Germinal center (tissue), 1 donor: ENCODE measurements at regions not wholly inside any gene's neighbourhood (a gene's known extent, or its start where the extent isn't known, plus 50 kb on each side); places are given as distances from the start of the nearest gene placed in this dataset.
"Not testable (repeated sequence)": the region's sequence is repeated elsewhere in the genome, so short reads cannot be mapped to it uniquely, and the experiment has no call there.

ENCODE experiments used
- DNase-seq: peaks from one replicate; pipeline ENCODE4 v3.0.0; 2012; ENCODE audit warnings: mixed read lengths, low spot score

DNA sequence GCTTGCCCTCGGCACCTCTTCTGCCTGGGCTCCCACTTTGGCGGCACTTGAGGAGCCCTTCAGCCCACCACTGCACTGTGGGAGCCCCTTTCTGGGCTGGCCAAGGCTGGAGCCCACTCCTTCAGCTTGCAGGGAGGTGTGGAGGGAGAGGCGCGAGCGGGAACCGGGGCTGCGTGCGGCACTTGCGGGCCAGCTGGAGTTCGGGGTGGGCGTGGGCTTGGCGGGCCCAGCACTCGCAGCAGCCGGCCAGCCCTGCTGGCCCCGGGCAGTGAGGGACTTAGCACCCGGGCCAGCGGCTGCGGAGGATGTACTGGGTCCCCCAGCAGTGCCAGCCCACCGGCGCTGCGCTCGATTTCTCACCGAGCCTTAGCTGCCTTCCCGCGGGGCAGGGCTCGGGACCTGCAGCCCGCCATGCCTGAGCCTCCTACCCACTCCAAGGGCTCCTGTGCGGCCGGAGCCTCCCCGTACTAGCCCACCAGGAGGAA is 699.1 kb downstream of the C12orf50 start:
- DNase-seq: not testable (repeated sequence)

DNA sequence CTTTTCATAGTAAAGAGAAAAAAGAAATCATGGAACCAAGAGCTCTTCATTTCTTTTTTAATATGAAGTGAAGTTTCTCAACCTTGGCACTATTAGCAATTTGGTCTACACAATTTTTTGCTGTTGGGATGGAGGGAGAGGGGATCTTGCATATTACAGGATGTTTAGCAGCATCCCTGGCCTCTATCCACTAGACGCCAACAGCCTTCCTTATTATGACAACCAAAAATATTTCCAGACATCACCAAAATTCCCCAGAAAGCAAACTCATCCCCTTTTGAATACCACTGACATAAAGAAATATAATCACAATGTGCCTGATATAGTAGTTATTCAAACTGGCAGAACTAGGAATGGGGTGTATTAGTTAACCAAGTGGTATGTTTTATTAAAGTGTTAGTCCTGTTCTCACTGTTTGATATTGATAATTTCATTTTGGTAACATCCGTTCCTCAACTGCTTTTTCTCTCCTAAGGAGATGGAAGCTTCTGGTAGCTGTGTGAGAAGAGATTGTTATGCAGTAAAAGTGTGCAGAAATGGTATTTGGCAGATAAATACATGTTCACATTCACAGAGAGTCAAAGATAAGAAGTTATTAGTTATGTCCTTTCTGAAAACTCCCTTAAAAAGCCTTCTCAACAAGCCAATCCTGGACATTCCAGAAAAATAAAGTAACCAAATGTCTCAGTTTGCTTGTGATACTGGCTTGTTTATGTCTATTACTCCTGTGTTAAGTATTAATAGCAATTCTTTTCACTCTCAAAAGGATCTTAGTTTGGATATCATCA is 699.9 kb downstream of the C12orf50 start:
- no peak for DNase-seq

DNA sequence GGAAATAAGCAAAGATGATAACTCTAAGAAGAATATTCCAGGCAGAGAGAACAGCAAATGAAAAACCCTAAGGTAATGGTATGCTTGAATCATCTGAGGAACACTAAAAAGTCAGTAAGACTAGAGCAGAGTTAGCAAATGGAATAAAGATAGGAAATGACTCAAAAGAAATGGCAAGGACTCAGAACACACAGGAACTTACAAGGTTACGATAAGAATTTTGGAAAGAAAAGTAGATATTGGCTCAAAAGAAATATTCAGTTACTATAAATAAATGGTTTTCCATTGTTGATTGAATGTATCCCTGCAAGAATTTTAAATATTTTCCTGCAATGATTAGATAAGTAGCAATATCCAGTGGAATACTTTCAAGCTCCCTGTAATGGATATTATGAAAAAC is 705.8 kb downstream of the C12orf50 start:
- DNase-seq: no peak

- DNase-seq: no peak
Measured at GRCh38 chr12:87320724-87321123, 708.5 kb downstream of the C12orf50 start.

DNA sequence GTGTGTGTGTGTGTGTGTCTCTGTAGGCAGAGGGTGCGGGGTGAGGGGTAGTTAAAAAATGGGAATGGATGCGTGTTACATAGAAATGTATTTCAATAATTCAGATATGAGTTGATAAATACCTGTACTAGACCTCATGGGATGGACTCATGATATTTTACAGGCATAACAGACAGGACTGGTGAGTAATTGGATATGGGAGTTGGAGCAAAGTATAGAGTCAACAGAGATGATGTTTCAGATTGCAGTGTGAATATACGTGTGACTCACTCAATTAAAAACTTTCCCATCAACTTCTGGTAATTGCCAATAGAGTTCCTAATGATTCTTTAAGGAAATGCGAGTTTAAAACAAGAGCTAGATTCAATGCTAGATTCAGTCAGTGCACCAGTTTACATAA is 711.9 kb downstream of the C12orf50 start:
- DNase-seq: no peak

DNA sequence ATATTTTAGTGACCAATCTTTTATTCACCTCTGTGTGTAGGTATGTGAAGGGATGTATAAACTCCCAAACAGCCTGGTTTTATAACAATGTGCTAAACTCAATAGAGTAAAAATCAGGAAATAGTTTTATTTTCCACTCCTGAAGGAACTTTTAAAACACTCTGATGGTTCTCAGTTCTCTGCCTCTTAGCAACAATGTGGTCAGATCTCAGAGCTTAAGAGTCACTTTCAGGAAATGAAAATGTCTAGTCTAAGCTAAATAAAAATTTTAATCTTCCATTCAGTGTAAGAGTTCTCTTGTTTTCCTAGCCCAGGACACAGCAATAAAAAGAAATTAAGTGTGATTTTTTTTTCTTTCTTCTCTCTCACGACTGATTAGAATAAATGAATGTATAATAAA is 718.0 kb downstream of the C12orf50 start:
- DNase-seq: no peak

DNA sequence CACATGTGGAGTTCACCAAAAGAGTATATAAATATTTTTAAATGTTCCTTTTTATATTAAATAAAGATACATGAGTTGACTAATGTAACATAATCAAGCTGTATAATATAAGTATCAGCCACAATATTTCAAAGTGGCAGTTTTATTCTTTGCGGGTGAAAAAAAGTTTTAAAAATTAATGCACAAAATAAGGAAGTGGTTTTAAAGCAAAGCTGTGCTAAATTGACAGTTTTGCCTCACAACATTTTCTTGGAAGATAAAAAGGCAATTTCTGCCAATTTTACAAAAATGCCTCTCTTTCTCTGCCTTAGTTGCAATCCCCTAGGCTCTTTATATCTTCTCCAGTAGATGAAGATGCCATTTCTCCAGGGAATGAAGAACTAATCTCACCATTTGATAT is 719.1 kb downstream of the C12orf50 start:
- no peak for DNase-seq

- DNase-seq: peak; percentile 1
Measured at GRCh38 chr12:87305481-87305880, 723.7 kb downstream of the C12orf50 start.

GRCh38 chr12:87304406-87304805 is 724.8 kb downstream of the C12orf50 start:
- DNase-seq: no peak

DNA sequence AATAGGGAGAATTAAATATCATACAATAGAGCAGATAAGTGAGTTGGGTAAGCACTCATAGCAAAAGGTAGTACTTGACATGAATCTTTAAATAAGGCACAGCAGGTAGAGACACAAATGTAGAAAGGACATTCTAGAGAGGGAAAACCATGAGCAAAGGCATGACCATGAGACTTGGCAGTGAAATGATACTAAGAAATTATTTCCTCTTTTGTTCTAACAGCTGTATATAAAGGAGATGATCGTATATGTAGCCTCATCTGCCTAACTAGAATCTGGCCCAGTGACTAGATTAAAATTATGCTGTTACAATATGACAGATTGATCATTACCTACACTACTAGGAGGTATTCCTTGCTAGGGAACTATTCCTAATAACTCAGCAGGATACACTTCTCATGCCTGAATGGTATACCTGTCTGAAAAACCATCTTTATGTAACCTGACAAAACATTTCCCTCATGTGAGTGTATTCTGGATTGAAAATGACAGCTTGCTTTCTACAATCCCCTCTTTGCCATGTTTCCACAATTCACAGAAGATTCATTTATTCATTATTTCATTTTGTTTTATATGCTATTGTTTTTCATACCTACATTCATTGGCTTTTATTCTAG is 725.7 kb downstream of the C12orf50 start:
- no peak for DNase-seq

GRCh38 chr12:87302126-87302745 is 727.0 kb downstream of the C12orf50 start:
- DNase-seq: no peak

- no peak for DNase-seq
Measured at GRCh38 chr12:87290505-87290904, 738.7 kb downstream of the C12orf50 start.

GRCh38 chr12:87283886-87284285 is 745.3 kb downstream of the C12orf50 start:
- DNase-seq: no peak

- no peak for DNase-seq
Measured at GRCh38 chr12:87283111-87283510, 746.1 kb downstream of the C12orf50 start.

GRCh38 chr12:87280893-87281292 is 748.3 kb downstream of the C12orf50 start:
- no peak for DNase-seq

DNA sequence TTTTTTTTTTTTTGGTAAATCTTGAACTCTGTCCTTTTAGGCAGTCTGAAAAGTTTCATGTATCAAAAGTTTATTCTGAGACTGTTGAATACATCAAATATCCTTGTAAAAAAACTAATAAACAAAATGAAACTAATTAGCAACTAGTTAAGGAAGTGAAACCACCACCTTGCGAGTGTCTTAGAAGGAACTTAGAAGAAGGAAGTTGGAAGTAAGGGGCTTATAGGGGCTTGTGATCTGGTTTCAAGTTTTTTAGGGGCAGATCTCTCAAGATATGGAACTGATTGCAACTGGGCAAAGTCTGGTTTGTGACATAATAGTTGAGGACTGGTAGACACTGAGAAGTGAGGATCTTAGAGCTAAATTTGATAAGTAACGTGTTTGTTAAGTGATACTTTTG is 748.8 kb downstream of the C12orf50 start:
- peak; percentile 14 for DNase-seq

DNA sequence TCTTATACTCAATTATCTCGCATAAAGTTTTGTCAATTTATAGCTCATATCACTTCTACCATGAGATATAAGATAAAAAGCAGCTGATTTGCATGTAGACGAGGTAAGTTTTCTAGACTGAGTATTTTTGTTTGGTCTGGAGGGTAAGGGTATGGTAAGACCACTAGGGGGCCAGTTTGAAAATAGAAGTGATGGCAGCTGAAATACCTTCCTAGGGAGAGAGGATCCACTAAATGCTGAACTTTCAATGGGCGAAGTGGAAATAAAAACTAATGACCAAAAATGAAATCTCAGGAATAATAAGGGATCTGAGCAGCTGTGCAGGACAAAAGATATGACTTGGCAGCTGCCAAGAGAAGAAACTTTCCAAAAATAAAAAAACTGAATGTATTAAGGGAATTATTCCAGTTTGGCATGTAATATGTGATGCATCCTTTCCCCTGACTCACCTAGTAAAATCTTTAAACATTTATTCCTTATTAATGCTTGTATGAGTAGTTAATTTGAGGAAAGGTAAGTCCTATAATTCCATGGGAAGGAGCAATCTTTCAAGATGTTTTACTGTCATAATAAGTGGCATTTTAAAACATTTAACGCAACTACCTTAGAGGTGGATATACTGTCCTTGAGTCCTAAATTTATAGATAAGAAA is 754.5 kb downstream of the C12orf50 start:
- no peak for DNase-seq

- no peak for DNase-seq
Measured at GRCh38 chr12:87272851-87273250, 756.4 kb downstream of the C12orf50 start.

DNA sequence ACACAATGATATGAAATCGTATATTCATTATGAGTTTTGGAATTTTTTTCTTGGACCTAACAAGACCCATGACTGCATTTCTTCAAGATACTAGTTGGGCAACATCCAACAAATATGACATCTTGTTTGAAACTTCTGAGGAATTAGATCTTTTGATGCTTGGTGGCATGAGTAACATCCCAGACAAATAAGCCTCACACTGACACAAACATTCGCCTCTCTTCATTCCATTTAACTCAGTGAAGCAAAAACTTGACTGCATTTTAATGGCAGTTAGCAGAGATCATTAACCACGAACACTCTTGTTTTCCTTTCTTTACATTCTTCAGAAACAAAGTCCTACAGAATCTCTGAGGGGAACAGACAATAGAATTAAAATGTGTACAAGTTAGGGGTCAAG is 758.3 kb downstream of the C12orf50 start:
- no peak for DNase-seq

DNA sequence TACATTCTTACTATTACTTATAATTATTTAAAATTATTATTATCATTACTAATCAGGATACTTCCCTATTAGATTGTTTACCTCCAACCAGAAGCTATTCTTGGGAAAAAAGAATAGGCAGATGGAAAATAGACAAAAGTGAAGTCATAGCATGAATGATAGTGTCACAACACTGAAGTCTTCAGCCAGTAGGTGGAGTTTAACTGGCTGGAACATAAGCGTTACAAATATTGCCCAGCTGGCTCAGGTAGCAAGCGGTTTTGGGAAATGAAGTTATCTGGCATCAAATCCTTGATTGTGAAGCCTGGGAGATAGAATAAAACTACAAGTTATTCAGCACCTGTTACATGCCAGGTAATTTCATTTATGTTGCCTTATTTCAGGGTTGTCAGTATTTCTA is 762.9 kb downstream of the C12orf50 start:
- DNase-seq: no peak

- DNase-seq: no peak
Measured at GRCh38 chr12:87259391-87259790, 769.8 kb downstream of the C12orf50 start.

DNA sequence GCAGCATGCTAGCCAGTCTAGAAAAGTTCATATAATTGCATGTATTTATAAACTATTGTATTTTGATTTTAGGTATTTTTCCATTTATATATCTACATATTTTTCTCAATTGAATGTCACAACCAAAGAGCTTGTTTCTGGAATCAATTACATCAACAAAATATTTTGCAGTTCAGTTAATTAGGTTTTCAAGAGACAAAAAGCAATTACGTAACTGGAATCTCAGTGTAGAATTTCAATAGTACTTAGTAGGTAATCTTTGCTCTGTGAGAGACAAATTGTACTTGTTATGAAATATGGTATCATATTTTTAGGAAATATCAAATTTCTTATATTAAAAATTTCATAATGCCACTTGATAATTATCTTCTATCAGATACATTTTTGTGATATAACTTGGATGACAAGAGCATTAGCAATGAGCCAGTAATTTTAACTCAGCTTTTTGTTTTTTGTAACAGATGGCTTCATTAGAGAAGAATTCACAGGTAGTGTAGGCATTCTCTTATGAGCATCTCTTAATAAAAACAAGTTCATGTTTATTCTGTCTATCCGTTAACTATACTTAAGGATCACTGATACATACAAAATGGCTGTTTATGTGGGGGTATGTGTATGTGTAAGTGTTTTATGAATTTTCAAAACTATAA is 774.7 kb downstream of the C12orf50 start:
- DNase-seq: no peak
